ENCODE measurements at regions not wholly inside any gene's neighbourhood (a gene's known extent, or its start where the extent isn't known, plus 50 kb on each side); places are given as distances from the start of the nearest gene placed in this dataset.

DNA sequence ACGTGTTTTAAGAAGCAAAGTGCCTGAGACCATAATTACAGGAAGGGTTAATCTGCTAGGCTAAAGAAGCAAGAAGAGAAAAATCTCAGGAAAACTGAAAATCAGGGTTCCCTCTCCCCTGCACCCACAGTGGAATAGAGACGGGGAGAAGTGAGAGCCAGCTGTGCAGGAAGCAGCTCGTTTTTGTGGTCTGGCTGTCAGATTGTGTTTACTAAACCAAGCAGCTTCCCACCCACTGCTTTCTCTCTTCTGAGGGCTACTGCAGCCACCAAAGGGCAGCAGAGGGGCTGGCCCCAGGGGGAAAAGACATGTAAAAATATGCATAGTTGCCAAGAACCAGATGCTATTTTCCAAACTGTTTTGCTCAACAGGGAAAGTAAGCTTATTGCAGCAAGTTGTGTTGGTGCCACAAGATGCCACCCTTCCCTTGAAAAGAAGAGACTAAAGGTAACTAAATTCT lies 72.6 kb upstream of the THUMPD2 start:
- DNase-seq (ENCODE audit: extremely low read depth in 1 of 4, low spot score in 3 of 4), result no peak
- POLR2A ChIA-PET, result no interaction called here
- no TSS peak for BruUV-seq (replicated peaks)
- Histone ChIP-seq H3K27ac (ENCODE audit: extremely low read depth, low read depth, low read length) (no peak overlapping the region), H3K4me3 (no peak overlapping the region), H3K79me2 (ENCODE audit: control insufficient read depth, insufficient read depth, low read length) (no peaks in the 10 kb centered on the region), H4K20me1 (replicated peaks; ENCODE audit: control insufficient read depth, insufficient read depth, low read length) (no peaks in the 10 kb centered on the region), H2AFZ (ENCODE audit: low read depth, low read length) (no peak overlapping the region), H3K4me1 (replicated peaks in 1 of 2; ENCODE audit: control insufficient read depth in 2 of 2, insufficient read depth in 2 of 2, low read length in 2 of 2) (no peaks in the 10 kb centered on the region), H3K36me3 (ENCODE audit: control insufficient read depth, insufficient read depth, low read length) (no peaks in the 10 kb centered on the region), H3K27me3 (ENCODE audit: control insufficient read depth in 2 of 2, insufficient read depth in 2 of 2, low read length in 2 of 2) (no peaks in the 10 kb centered on the region), H3K9me1 (ENCODE audit: control insufficient read depth, insufficient read depth, low read length) (no peaks in the 10 kb centered on the region), H3K9ac (ENCODE audit: insufficient read depth in 1 of 2, low read depth in 2 of 2, low read length in 2 of 2) (no peak overlapping the region), H3K9me3 (replicated peaks; ENCODE audit: control insufficient read depth, insufficient read depth, low read depth, low read length) (no peaks in the 10 kb centered on the region), H3K4me2 (ENCODE audit: insufficient read depth, low read length) (no peak overlapping the region)
- CTCF ChIA-PET (ENCODE audit: low intra/inter-chr PET ratio), result no interaction called here
- TF ChIP-seq, protein P1, sequence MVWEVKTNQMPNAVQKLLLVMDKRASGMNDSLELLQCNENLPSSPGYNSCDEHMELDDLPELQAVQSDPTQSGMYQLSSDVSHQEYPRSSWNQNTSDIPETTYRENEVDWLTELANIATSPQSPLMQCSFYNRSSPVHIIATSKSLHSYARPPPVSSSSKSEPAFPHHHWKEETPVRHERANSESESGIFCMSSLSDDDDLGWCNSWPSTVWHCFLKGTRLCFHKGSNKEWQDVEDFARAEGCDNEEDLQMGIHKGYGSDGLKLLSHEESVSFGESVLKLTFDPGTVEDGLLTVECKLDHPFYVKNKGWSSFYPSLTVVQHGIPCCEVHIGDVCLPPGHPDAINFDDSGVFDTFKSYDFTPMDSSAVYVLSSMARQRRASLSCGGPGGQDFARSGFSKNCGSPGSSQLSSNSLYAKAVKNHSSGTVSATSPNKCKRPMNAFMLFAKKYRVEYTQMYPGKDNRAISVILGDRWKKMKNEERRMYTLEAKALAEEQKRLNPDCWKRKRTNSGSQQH (CRISPR knock-in tag; IDR thresholded peaks at IDR 0.05), result no peak
- TF ChIP-seq RBM14 (IDR thresholded peaks at IDR 0.05; ENCODE audit: borderline replicate concordance, insufficient read depth, low read depth, low read length), result no peak
- no peak for TF ChIP-seq NFYB (IDR thresholded peaks at IDR 0.05; ENCODE audit: extremely low read depth, insufficient read length)
- no peak for TF ChIP-seq TEAD1 (CRISPR knock-in tag; IDR thresholded peaks at IDR 0.05)
- TF ChIP-seq, protein P2, sequence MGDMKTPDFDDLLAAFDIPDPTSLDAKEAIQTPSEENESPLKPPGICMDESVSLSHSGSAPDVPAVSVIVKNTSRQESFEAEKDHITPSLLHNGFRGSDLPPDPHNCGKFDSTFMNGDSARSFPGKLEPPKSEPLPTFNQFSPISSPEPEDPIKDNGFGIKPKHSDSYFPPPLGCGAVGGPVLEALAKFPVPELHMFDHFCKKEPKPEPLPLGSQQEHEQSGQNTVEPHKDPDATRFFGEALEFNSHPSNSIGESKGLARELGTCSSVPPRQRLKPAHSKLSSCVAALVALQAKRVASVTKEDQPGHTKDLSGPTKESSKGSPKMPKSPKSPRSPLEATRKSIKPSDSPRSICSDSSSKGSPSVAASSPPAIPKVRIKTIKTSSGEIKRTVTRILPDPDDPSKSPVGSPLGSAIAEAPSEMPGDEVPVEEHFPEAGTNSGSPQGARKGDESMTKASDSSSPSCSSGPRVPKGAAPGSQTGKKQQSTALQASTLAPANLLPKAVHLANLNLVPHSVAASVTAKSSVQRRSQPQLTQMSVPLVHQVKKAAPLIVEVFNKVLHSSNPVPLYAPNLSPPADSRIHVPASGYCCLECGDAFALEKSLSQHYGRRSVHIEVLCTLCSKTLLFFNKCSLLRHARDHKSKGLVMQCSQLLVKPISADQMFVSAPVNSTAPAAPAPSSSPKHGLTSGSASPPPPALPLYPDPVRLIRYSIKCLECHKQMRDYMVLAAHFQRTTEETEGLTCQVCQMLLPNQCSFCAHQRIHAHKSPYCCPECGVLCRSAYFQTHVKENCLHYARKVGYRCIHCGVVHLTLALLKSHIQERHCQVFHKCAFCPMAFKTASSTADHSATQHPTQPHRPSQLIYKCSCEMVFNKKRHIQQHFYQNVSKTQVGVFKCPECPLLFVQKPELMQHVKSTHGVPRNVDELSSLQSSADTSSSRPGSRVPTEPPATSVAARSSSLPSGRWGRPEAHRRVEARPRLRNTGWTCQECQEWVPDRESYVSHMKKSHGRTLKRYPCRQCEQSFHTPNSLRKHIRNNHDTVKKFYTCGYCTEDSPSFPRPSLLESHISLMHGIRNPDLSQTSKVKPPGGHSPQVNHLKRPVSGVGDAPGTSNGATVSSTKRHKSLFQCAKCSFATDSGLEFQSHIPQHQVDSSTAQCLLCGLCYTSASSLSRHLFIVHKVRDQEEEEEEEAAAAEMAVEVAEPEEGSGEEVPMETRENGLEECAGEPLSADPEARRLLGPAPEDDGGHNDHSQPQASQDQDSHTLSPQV (IDR thresholded peaks at IDR 0.05), result no peak
- no peak for TF ChIP-seq ARID1B (IDR thresholded peaks at IDR 0.05)
- no peak for TF ChIP-seq MAFK (IDR thresholded peaks at IDR 0.05; ENCODE audit: low read length)
- no peak for TF ChIP-seq NR3C1 (CRISPR knock-in tag; IDR thresholded peaks at IDR 0.05)
- TF ChIP-seq, protein P3, sequence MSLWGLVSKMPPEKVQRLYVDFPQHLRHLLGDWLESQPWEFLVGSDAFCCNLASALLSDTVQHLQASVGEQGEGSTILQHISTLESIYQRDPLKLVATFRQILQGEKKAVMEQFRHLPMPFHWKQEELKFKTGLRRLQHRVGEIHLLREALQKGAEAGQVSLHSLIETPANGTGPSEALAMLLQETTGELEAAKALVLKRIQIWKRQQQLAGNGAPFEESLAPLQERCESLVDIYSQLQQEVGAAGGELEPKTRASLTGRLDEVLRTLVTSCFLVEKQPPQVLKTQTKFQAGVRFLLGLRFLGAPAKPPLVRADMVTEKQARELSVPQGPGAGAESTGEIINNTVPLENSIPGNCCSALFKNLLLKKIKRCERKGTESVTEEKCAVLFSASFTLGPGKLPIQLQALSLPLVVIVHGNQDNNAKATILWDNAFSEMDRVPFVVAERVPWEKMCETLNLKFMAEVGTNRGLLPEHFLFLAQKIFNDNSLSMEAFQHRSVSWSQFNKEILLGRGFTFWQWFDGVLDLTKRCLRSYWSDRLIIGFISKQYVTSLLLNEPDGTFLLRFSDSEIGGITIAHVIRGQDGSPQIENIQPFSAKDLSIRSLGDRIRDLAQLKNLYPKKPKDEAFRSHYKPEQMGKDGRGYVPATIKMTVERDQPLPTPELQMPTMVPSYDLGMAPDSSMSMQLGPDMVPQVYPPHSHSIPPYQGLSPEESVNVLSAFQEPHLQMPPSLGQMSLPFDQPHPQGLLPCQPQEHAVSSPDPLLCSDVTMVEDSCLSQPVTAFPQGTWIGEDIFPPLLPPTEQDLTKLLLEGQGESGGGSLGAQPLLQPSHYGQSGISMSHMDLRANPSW (CRISPR knock-in tag; IDR thresholded peaks at IDR 0.05), result no peak
- TF ChIP-seq, protein P4, sequence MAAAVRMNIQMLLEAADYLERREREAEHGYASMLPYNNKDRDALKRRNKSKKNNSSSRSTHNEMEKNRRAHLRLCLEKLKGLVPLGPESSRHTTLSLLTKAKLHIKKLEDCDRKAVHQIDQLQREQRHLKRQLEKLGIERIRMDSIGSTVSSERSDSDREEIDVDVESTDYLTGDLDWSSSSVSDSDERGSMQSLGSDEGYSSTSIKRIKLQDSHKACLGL (CRISPR knock-in tag; IDR thresholded peaks at IDR 0.05; ENCODE audit: borderline replicate concordance, poor library complexity, severe bottlenecking), result no peak
- in situ Hi-C loops (cut with MboI), result no loop called here
- intact Hi-C loops (cut with micrococcal nuclease), result no loop called here
- WGBS (ENCODE audit: insufficient coverage, low coverage, missing lambda C conversion rate), result 0% methylated on average over 3 of the region's 3 CpGs
- no peak for ATAC-seq
- FAIRE-seq, result no peak
